Activated naive CD8-positive, alpha-beta T cell treated with anti-CD3 and anti-CD28 coated beads for 36 hours (primary cell): ENCODE measurements at regions not wholly inside any gene's neighbourhood (a gene's known extent, or its start where the extent isn't known, plus 50 kb on each side); places are given as distances from the start of the nearest gene placed in this dataset.

Experiments
- DNase-seq: peaks from one replicate; pipeline ENCODE4 v3.0.0; 2021
- H3K27ac Mint-ChIP-seq: one replicate; pipeline ENCODE4 v1.8.0; 2022; ENCODE audit warnings: mild to moderate bottlenecking, moderate library complexity, mixed read lengths
- H3K27me3 Mint-ChIP-seq: one replicate; pipeline ENCODE4 v1.8.0; 2022; ENCODE audit warnings: mild to moderate bottlenecking, mixed read lengths
- H3K36me3 Mint-ChIP-seq: one replicate; pipeline ENCODE4 v1.8.0; 2021; ENCODE audit warnings: mild to moderate bottlenecking, mixed read lengths
- H3K4me1 Mint-ChIP-seq: one replicate; pipeline ENCODE4 v1.8.0; 2021; ENCODE audit warnings: mixed read lengths
- H3K4me3 Mint-ChIP-seq: one replicate; pipeline ENCODE4 v1.8.0; 2022; ENCODE audit warnings: mild to moderate bottlenecking, moderate library complexity, mixed read lengths
- H3K9me3 Mint-ChIP-seq: one replicate; pipeline ENCODE4 v1.8.0; 2022; ENCODE audit warnings: mixed read lengths

DNA sequence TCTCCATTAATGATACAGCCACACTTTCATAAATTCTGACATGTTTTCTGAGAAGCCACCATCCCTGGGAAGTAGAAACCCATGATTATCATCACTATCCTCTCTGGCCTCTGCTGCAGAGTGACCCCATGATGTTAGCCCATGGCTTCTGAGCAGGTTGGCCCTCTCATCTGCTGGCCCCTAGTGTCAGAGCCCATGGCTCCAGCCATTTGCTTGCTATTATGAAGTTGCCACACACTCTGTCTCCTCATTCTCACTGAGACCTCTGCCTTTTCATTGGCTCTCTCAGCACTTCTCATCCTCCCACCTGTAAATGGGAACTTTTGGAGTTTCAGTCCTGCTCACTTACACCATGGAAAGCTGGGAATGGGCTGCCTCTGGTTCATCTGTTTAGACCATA is 192.7 kb downstream of the GASK1B start:
- H3K27ac Mint-ChIP-seq: no peak overlapping the region
- no peaks in the 10 kb centered on the region for H3K36me3 Mint-ChIP-seq
- peaks cover 16% of the 10 kb centered on the region for H3K27me3 Mint-ChIP-seq
- H3K4me3 Mint-ChIP-seq: no peak overlapping the region
- H3K4me1 Mint-ChIP-seq: peaks cover 2% of the 10 kb centered on the region
- DNase-seq: no peak
- no peaks in the 10 kb centered on the region for H3K9me3 Mint-ChIP-seq

DNA sequence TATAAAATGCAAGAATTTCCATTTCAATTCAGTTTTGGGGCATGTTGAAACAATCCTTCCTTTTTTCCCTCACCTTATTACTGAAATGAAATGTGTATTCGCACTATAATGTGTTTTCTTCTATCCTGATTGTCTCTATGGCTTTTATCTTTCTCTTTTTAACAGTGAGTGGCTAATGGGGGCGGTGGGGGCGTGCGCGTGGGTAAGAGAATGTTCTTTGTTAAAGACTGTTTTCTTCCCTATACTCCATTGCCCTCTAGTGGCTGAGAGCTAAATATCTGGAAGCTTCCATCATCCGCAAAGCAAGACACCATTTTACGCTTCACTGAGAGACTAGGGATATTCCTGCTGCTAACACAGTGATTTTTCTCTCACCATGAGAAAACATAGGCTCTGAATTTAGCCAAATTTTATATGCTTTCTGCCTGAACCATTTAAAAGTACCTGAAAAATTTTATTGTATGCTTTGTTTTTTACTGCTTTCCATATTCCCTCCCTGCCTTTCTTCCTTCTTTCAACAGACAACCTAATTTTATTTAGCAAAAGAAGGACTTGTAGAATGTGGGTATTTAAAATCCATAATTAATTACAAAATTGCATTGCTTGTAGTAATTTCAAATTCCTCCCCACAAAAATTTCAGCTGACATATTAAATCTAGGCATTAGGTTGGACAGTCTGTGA is 194.0 kb downstream of the GASK1B start:
- Mint-ChIP-seq H3K9me3 (no peaks in the 10 kb centered on the region), H3K27ac (no peak overlapping the region), H3K4me3 (no peak overlapping the region), H3K27me3 (peaks cover 12% of the 10 kb centered on the region), H3K4me1 (peaks cover 2% of the 10 kb centered on the region), H3K36me3 (no peaks in the 10 kb centered on the region)
- peak; percentile 4 for DNase-seq

DNA sequence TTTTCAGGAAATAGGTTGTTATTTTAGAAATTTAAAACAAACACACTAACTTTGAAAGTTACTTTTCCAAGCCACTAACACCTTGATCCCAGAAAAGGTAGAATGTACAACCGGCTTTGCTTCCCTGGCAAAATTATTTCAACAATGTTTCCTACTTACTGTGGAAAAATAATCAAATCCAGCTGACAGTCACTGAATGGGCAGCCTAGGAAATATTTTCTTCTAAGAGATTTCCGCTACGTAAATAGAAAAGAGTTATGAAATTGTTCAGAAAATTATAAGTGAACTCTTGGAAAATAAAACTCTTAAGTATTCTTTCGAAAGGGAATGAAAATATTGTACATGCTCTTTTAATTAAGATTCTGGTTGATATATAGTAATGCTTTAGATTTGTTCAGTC is 195.7 kb downstream of the GASK1B start:
- Mint-ChIP-seq H3K4me1 (peaks cover 2% of the 10 kb centered on the region), H3K9me3 (no peaks in the 10 kb centered on the region), H3K4me3 (no peak overlapping the region), H3K27me3 (peaks cover 7% of the 10 kb centered on the region), H3K36me3 (no peaks in the 10 kb centered on the region), H3K27ac (no peak overlapping the region)
- no peak for DNase-seq

DNA sequence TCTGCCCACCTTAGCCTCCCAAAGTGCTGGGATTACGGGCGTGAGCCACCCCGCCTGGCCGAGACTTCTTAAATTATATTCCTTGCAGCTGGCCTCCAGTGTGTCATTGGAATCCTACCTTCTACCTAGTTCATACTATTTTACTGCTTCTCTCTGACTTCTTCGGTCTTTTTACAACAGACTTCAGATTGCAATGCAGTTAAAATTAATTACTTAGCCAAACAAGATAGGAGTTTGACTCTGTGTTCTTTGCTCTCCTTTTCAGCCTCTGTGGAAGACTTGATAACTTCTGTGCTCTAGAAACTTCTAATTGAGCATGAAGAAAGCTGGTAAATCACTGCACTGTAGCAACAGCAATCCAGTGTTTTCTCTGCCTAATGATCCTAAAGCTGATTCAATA is 199.5 kb downstream of the GASK1B start:
- Mint-ChIP-seq H3K4me1 (no peaks in the 10 kb centered on the region), H3K9me3 (no peaks in the 10 kb centered on the region), H3K27me3 (peaks cover 3% of the 10 kb centered on the region), H3K36me3 (no peaks in the 10 kb centered on the region), H3K4me3 (no peak overlapping the region), H3K27ac (no peak overlapping the region)
- no peak for DNase-seq

DNA sequence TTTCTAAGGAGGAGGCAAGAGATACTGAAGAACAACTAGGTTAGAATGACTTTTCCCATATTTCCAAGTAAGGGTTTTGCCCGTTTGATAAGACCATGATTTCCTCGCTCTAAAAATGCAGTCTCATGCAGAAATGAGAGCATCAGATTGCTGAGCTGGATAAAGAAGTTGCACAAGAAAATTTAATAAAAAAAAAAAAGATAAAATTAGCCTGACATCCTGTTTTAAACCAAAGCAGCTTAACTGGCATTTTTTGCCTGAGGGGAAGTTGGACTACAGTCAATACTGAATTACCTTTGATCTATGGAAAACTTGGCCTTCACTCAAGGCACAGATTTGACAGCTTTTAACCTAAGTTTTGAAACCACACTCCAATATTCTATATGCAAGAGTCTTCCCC is 208.4 kb downstream of the GASK1B start:
- no peak for DNase-seq
- H3K9me3 Mint-ChIP-seq: no peaks in the 10 kb centered on the region
- no peaks in the 10 kb centered on the region for H3K4me1 Mint-ChIP-seq
- H3K27ac Mint-ChIP-seq: no peak overlapping the region
- no peaks in the 10 kb centered on the region for H3K36me3 Mint-ChIP-seq
- no peak overlapping the region for H3K4me3 Mint-ChIP-seq
- H3K27me3 Mint-ChIP-seq: peaks cover 4% of the 10 kb centered on the region

DNA sequence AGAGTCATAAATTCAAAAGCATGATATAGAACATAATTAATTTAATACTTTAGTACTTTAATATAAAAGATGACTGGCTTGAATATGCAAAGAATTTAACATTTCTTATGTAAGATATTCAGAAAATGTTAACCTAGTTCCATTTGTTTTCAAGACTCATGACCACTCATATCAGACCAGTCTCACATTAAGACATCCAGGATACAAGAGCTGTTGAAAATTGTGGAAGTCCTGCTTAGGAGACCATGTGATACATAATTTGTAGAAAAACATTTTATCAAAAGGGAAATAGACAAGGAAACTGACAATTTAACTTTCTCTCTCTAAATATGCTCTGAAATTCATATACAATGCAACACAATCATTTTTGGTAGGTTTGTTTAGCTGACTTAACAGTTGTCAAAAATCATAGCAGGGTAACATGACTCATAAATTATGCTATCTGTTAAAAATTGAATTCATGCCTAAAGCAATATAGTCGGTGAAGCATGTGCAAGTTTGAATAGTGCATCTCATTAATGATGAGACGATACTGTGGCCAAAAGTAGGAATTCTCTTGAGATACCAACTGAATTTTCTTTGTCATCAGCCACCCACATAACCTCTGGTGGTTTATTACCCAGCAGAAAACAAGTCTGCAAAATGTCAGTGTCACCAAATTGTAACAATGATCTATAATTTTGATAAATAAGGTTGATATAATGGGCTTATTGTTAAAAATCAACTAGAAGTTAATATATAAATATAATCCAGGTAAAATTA is 211.4 kb downstream of the GASK1B start:
- H3K9me3 Mint-ChIP-seq: no peaks in the 10 kb centered on the region
- no peaks in the 10 kb centered on the region for H3K4me1 Mint-ChIP-seq
- H3K36me3 Mint-ChIP-seq: no peaks in the 10 kb centered on the region
- H3K27me3 Mint-ChIP-seq: peaks cover 4% of the 10 kb centered on the region
- H3K27ac Mint-ChIP-seq: no peak overlapping the region
- no peak for DNase-seq
- no peak overlapping the region for H3K4me3 Mint-ChIP-seq

DNA sequence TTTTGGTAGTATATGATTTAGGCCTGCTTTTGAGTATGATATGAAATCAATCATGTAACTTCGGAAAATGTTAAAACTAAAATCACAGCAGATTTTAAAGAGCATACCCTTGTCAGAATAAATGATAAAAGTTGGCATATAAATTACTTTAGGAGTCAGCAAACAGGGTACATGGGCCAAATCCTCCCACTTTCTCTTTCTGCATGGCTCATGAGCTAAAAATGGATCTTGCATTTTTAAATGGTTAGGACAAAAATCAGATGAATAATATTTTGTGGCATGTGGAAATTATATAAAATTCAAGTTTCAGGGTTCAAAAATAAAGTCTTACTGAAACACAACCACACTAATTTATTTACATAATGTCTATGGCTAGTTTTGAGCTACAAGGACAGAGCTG is 214.9 kb downstream of the GASK1B start:
- H3K27ac Mint-ChIP-seq: no peak overlapping the region
- H3K36me3 Mint-ChIP-seq: no peaks in the 10 kb centered on the region
- no peak for DNase-seq
- H3K9me3 Mint-ChIP-seq: no peaks in the 10 kb centered on the region
- no peaks in the 10 kb centered on the region for H3K4me1 Mint-ChIP-seq
- no peak overlapping the region for H3K4me3 Mint-ChIP-seq
- no peaks in the 10 kb centered on the region for H3K27me3 Mint-ChIP-seq

DNA sequence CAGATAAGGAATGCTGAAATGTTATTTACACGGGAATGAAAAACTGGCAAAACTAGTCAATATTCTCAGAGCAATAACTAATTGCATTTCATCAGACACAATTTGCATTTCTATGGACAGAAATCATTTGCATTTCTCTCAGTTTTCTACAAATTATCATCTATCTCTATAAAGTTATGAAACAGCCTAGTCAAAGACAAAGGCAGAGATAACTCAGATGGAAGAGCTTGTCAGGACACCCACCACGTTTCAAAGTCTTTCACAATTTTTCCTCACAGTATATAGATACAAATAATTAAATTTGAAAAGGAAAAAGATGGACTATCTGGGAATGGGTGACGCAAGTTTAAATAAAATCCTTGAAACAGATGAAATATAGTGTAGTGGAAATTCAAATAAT is 230.8 kb downstream of the GASK1B start:
- no peaks in the 10 kb centered on the region for H3K27me3 Mint-ChIP-seq
- H3K36me3 Mint-ChIP-seq: no peaks in the 10 kb centered on the region
- no peak for DNase-seq
- H3K4me3 Mint-ChIP-seq: no peak overlapping the region
- H3K9me3 Mint-ChIP-seq: no peaks in the 10 kb centered on the region
- H3K4me1 Mint-ChIP-seq: no peaks in the 10 kb centered on the region
- H3K27ac Mint-ChIP-seq: no peak overlapping the region

DNA sequence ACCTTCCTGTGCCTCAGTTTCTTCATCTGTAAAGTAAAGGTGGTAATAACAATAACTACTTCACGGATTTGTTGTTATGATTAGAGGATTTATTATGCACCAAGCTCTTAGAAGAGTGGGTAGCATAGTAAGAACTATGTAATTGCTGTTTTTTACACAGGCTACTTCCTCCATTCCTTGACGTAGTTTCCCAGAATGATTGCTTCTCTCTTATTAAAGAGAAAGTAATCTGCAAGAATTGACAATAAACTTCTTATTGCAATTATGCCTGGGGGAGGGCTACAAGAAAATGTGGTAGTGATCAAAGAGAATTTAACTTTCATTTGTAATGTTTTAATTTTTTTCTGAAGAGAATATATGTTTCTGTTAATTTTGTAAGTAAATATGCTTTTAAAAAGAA is 238.7 kb downstream of the GASK1B start:
- H3K36me3 Mint-ChIP-seq: no peaks in the 10 kb centered on the region
- H3K27ac Mint-ChIP-seq: no peak overlapping the region
- H3K4me1 Mint-ChIP-seq: no peaks in the 10 kb centered on the region
- no peak overlapping the region for H3K4me3 Mint-ChIP-seq
- no peak for DNase-seq
- H3K9me3 Mint-ChIP-seq: no peaks in the 10 kb centered on the region
- H3K27me3 Mint-ChIP-seq: no peaks in the 10 kb centered on the region

DNA sequence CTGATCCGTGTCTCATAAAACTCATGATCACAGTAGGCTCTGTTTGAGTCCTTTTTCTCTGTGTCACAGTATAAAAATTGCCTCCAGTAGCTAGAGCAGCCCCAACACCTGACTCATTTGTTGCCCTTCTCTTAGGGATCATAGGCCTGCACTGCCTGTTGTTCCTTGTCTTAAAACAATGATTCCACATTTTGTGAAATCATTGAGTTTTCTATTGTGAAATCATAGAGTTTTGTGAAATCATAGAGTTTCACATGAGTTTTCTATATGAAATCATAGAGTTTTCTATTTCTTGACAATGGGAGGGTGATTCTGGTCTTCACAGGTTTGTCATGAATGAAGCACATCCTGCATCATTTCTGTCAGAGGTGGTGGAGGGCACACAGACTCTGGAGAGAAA is 239.9 kb downstream of the GASK1B start:
- no peaks in the 10 kb centered on the region for H3K4me1 Mint-ChIP-seq
- H3K9me3 Mint-ChIP-seq: no peaks in the 10 kb centered on the region
- DNase-seq: no peak
- H3K27me3 Mint-ChIP-seq: no peaks in the 10 kb centered on the region
- H3K27ac Mint-ChIP-seq: no peak overlapping the region
- H3K4me3 Mint-ChIP-seq: no peak overlapping the region
- no peaks in the 10 kb centered on the region for H3K36me3 Mint-ChIP-seq

DNA sequence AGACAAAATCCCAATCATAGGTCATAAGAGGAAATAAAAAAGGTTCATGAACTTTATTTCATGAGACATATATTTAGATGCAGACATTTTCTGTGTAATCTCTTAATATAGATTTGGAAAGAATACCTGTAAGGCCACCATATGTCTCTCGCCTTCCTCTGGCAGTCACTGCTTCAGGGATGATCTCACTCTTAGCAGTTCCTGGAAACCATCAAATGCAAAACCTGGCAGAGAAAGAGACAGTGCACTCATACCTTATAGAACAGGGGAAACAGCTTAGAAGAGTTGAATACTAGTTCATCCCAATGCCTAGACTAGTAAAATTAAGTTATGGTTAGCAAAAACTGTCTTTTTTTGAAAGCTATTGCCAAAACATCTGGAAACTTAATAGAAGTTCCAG is 243.3 kb downstream of the GASK1B start:
- DNase-seq: no peak
- H3K27ac Mint-ChIP-seq: no peak overlapping the region
- no peaks in the 10 kb centered on the region for H3K4me1 Mint-ChIP-seq
- H3K9me3 Mint-ChIP-seq: peaks cover 3% of the 10 kb centered on the region
- H3K27me3 Mint-ChIP-seq: no peaks in the 10 kb centered on the region
- no peak overlapping the region for H3K4me3 Mint-ChIP-seq
- no peaks in the 10 kb centered on the region for H3K36me3 Mint-ChIP-seq

DNA sequence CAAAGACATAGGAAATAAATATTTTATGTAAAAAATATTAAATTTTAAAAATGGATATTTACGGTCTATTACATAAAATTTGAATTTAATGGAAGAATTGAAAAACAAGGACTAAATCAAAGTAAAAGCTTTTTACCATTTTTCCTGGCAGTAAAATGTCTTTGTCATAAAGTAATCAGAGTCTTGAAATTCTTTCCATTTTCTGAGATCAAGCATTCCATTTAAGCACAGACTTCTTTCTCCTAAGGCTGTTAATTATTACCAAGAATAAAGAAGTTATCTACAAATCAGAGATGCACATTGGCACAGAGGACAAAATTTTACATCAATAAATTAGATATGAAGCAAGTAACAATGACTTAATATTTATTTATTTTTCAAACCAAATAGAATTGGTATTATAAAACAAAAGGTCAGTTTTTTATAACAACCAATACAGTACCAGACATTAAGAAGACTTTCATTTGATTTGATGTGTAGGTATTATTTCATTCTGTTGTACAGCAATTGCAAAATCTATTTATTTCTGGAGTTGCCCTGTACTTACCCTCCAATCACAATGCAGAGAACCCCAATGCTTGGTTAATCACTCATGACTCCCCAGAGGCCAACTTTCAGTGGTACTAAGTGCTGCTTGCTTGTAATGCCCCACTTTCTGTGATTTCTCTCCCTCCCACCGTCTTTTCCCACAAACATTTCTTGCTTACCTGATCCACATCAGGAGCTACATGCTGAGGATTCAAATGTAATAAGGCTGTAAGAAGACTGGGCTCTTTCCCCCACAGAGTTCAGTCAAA is 254.6 kb downstream of the GASK1B start:
- Mint-ChIP-seq H3K36me3 (no peaks in the 10 kb centered on the region), H3K9me3 (peaks cover 5% of the 10 kb centered on the region), H3K27ac (no peak overlapping the region), H3K4me3 (no peak overlapping the region), H3K27me3 (no peaks in the 10 kb centered on the region), H3K4me1 (no peaks in the 10 kb centered on the region)
- DNase-seq: no peak

DNA sequence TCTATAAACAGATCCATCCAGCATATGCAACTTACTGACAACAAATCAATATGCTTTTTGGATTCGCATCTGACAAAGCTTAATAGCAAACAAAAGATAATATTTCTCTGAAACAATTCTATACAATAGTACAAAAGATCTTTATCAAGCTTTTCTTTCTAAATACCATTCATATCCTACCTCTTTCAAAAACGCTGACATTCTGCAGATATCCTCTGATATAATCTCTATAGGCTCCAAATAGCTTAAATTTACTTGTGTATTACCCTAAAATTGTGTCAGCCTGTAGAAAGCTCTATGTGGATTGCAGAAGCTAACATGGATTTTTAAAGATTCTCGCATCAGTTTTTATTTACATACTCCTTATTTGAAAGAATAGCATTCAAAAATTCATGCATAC is 260.6 kb downstream of the GASK1B start:
- Mint-ChIP-seq H3K27ac (no peak overlapping the region), H3K27me3 (no peaks in the 10 kb centered on the region), H3K4me3 (no peak overlapping the region), H3K4me1 (no peaks in the 10 kb centered on the region), H3K9me3 (no peaks in the 10 kb centered on the region), H3K36me3 (no peaks in the 10 kb centered on the region)
- no peak for DNase-seq

DNA sequence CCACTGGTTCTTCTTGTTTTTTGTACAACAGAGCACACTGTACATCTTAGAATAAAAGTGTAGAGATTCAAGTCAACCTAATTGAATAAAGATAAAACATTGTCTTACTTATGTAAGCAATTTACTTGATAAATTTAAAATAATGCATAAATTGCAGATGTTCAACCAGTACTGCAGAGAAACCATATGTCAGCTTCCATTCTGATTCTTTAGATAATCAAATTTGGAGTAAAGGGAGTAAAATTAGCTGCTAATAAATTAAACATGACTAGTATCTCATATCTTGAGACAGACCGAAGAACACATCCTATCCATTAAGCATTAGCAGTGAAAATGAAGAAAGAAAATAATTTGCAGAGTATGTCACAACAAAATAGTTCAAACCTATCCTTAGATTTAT is 261.2 kb downstream of the GASK1B start:
- H3K27me3 Mint-ChIP-seq: no peaks in the 10 kb centered on the region
- H3K27ac Mint-ChIP-seq: no peak overlapping the region
- H3K36me3 Mint-ChIP-seq: no peaks in the 10 kb centered on the region
- no peak for DNase-seq
- no peak overlapping the region for H3K4me3 Mint-ChIP-seq
- no peaks in the 10 kb centered on the region for H3K4me1 Mint-ChIP-seq
- H3K9me3 Mint-ChIP-seq: no peaks in the 10 kb centered on the region

DNA sequence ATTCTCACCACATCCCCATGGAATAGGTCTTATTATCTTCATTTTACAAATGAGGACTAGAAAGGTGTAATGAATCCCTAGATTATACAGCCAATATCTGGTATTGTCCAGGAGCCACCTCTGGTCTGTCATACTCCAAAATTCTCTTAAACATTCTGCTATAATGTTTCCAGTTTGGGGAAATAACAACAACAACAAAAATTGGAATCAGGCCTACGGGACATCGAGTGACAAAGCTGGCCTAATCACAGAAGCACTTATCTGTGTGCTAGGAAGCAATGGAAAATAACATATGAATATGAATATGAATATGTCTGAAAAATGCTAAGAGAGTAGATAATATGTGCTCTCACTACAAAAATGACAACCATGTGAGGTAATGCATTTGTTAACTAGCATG is 264.1 kb downstream of the GASK1B start:
- no peaks in the 10 kb centered on the region for H3K9me3 Mint-ChIP-seq
- no peak overlapping the region for H3K4me3 Mint-ChIP-seq
- no peaks in the 10 kb centered on the region for H3K36me3 Mint-ChIP-seq
- no peaks in the 10 kb centered on the region for H3K4me1 Mint-ChIP-seq
- H3K27ac Mint-ChIP-seq: no peak overlapping the region
- DNase-seq: no peak
- H3K27me3 Mint-ChIP-seq: no peaks in the 10 kb centered on the region
